Cardiac septum (tissue), 1 donor: ENCODE measurements at regions not wholly inside any gene's neighbourhood (a gene's known extent, or its start where the extent isn't known, plus 50 kb on each side); places are given as distances from the start of the nearest gene placed in this dataset.

ENCODE experiments used
- DNase-seq: peaks from one replicate; pipeline ENCODE4 v3.0.0-alpha.2; 2020; ENCODE audit warnings: low spot score
- intact Hi-C: fragments of 100-400 bp; cut with DNase I; formaldehyde crosslinking; loops from one replicate; pipeline ENCODE4 v1.14.0; 2022
- donor health status: DM: no; HTN: no; CAD: no.

DNA sequence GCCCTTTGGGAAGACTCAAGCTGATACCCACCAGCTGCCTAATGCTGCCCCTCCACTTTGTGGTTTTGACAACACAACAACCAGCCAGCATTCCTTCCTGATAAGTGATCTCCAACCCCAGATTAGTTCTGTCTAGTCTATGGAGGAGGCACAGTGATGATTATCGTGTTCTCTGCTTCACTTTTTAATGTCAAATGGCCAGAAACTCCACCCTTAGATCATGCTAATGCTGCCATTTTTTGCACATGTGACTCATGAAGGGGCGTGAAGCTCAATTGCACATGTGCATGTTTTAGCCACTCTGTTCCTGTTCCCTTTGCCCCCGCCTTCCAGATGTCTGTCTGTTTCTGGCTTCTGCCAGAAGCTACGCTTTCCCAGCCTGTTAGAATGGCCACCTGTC lies 199.8 kb downstream of the COG6 start:
- DNase-seq = no peak

DNA sequence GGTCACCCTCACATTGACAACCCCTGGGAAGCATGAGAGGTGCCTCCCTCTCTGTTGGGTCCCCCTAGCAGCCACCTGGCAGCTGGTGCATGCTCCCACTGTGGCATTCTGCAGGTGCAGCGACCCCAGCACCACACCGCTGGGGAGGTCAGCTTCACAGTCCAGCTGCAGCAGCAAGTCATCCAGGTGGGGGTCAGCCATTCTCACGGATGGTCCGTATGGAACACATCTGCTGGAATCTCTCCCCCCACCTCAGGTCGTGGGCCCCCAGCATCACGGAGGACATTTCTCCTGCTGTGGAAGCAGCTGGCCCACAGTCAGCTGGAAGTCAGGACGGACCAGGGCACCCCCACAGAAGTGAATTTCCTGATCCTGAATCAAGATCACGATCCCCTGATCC lies 201.3 kb downstream of the COG6 start:
- no peak for DNase-seq
- intact Hi-C loops = no loop called here

More for the DNA sequence above, 199.8 kb downstream of the COG6 start:
- intact Hi-C loops = no loop called here

GRCh38 chr13:39858794-39859193 lies 203.3 kb downstream of the COG6 start:
- intact Hi-C loops = no loop called here
- DNase-seq = no peak

- DNase-seq = no peak
- intact Hi-C loops = no loop called here
Measured at GRCh38 chr13:39859898-39860297, 204.4 kb downstream of the COG6 start.

DNA sequence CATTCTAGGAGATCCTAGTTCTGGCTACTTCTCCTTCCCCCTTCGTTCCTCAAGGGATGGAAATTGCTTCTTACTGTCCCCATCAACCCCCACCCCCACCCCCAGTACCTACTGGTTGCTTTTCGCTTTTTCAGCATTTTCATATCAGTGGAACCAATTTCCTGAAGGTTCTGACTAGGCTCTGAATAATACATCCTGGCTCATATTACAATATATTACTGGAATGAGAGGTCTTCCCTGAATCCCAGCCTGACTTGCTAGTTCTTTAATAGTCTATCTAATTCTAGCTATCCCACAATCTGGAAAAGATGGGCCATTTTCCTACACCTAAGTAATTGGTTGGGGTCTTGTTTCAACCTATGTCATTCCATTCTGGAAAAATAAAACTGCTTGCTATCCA lies 207.4 kb downstream of the COG6 start:
- intact Hi-C loops = no loop called here
- DNase-seq = no peak

DNA sequence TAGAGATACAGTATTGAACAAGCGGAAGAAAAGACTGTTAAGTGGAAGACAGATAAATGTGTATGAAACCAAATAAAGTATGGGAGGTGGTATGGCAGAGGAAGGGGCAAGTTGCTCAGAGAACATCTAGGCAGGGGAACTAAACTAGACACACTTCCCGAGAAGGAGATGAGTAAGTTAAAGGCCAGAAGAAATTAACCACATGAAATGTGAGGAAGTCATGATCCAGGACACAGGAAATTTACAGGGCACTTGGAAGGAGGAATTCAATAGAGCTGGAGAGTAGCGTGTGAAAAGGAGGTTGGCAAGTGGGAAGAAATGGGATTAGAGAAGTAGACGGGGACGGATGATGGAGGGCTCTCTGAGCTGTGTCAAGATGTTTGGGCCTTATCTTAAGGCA lies 208.8 kb downstream of the COG6 start:
- DNase-seq = no peak
- intact Hi-C loops = no loop called here

DNA sequence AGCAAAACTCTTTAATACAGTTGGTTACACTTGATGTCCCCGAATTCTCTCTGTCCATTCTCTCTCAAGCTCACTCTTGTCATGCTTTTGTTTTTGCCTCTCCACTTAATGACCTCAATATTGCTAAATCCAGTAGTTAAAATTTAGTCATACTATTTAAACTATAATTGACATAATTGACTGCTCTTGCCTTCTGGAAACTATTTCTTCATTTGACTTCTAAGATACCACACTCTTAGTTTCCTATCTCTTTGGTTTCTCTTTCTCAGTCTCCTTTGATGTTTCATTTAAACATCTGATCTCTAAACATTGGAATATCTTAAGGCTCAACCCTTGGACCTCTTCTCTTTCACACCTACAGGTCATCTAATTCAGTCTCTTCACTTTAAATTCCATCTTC lies 211.3 kb downstream of the COG6 start:
- no peak for DNase-seq
- intact Hi-C loops = no loop called here

- intact Hi-C loops = no loop called here
Measured at GRCh38 chr13:39867807-39868206, 212.3 kb downstream of the COG6 start.

GRCh38 chr13:39870197-39870747 lies 214.8 kb downstream of the COG6 start:
- no peak for DNase-seq
- intact Hi-C loops = loop anchor here (10.0 kb wide), 1 partner anchor 85 kb away; no protein-coding TSS in a partner anchor

More at GRCh38 chr13:39867807-39868206, 212.3 kb downstream of the COG6 start:
- no peak for DNase-seq

GRCh38 chr13:39874331-39875053 lies 219.0 kb downstream of the COG6 start:
- intact Hi-C loops = loop anchor here (10.0 kb wide), 1 partner anchor 90 kb away; no protein-coding TSS in a partner anchor
- no peak for DNase-seq

DNA sequence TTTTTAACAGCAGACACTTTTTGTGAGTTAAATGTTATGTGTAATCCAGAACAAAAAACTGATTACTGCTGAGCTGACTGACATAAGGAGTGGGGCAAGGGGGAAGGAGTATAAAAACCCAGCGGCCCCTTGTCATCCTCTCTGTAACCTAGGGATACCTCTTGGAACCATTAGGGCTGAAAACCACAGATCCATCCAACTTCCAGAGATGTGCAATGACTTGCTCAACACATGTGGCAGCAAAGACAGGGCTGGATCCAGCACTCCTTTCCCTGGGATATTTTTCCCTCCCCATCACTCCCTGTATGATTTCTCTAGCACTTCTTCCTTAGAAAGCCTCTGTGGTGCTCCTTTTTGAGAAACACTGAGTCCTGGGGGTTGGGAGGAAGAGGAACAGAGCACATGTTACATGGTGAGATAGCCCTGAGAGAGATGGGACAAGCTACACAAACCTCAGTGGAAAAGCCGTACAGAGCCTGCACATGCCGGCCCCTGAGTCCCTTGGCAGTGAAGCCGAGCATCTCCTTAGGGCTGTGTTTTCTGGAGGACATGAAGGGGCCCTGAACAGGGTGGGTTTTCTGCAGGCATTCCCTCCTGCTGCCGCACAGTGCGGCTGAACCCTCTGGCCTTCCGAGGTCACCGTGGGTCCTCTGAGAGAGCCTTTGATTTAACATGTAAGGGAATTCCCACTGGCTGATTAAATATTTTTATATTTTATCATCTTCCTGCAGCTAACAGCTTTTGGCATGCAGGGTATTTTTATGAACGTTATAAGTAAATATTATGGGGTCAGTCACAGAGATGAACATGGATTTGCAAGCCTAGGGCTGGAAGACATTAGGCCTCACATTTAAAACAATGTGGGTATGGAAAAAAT lies 219.9 kb downstream of the COG6 start:
- no peak for DNase-seq
- intact Hi-C loops = loop anchor here (10.0 kb wide), 1 partner anchor 91 kb away; no protein-coding TSS in a partner anchor

GRCh38 chr13:39876258-39876657 lies 220.8 kb downstream of the COG6 start:
- intact Hi-C loops = loop anchor here (10.0 kb wide), 1 partner anchor 91 kb away; no protein-coding TSS in a partner anchor
- no peak for DNase-seq

GRCh38 chr13:39877134-39877533 lies 221.7 kb downstream of the COG6 start:
- DNase-seq = no peak
- intact Hi-C loops = loop anchor here (10.0 kb wide), 1 partner anchor 92 kb away; no protein-coding TSS in a partner anchor

DNA sequence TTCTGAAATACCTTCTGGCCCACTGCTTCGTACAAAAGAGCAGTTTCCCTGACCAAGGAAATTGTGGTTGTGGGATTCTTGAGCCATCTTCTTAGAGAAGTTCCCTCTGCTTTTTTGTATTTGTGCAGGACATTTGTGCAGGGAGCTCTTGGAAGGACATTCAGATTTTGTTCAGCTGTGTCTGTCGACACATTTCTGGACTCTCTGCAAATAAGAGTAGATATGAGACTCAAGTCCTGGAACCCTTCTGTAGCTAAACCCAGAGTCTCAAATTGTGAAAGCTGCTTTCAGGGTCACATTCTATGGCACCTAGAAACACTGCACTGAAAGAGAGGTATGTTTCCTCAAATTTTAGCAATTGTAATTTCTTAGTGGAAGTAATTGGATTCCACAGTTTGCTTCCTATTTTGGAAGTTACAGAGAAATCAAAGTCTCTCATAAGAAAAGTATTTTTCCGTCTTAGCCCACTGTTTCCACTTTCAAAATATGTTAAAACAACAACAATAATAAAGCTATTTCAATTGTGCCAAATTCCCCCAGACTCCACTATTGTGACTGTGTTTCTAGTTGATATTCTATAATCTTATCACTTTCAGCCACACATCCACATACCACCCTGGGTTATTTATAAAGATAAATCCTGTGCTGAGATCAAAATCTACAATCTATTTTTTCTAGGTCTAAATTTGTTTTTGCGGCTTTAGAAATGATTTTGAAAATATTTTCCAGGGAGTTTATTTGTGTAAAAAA lies 224.0 kb downstream of the COG6 start:
- no peak for DNase-seq
- intact Hi-C loops = loop anchor here (10.0 kb wide), 1 partner anchor 95 kb away; no protein-coding TSS in a partner anchor

DNA sequence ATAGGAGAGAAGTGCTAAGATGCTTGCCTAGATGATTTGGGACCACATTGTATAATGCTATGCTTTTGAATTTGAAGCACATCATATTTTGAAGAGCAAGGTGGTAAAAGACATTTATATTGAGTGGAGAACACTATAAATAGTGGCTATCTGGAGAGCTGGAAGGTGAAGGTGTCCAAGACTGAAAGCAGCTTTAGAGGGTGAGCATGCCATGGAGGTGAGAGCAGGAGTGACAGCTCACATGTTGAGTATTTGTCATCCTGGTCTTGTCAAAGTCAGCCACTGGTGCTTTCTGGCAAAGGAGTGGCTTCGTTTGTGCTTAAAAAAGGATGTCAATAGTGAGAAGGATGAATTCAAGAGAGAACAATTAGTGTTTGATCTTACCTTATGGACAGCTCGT lies 225.9 kb downstream of the COG6 start:
- no peak for DNase-seq
- intact Hi-C loops = no loop called here

DNA sequence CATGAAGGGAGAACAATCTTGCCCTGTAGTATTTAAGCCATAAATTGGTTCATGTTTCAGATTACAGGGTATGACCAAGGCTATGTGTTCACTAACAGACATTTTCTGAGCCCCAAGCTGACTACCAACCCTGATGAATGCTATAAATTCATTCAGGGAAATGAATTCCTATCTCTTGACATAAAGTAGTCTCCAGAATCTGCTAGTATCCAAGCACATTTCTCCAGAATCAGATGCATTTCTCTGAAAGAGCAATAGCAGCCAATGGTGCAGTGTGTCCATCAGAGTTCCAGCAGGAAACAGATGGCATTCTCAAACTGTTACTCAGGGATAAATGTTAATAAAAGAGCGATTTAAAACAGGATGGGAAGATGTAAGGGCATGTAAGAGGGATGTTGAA lies 226.4 kb downstream of the COG6 start:
- intact Hi-C loops = no loop called here
- DNase-seq = no peak

GRCh38 chr13:39884166-39884565 lies 228.7 kb downstream of the COG6 start:
- intact Hi-C loops = no loop called here
- DNase-seq = no peak

GRCh38 chr13:39886336-39886735 lies 230.9 kb downstream of the COG6 start:
- intact Hi-C loops = no loop called here
- DNase-seq = no peak

GRCh38 chr13:39887387-39887786 lies 231.9 kb downstream of the COG6 start:
- DNase-seq = no peak
- intact Hi-C loops = no loop called here
